ENCODE measurements at regions not wholly inside any gene's neighbourhood (a gene's known extent, or its start where the extent isn't known, plus 50 kb on each side); places are given as distances from the start of the nearest gene placed in this dataset.

- no peak overlapping the region for H3K4me3 Mint-ChIP-seq
- peaks cover 19 to 69% of the 10 kb centered on the region in 2 donors for H3K27me3 Mint-ChIP-seq
- ATAC-seq (replicated peaks) = no peak
- no peaks in the 10 kb centered on the region for H3K36me3 Mint-ChIP-seq (ENCODE audit: insufficient read depth)
- DNase-seq = no peak
- no peak overlapping the region for H3K27ac Mint-ChIP-seq
- H3K4me1 Mint-ChIP-seq (ENCODE audit: low read depth in 2 of 2) = peaks cover 5 to 13% of the 10 kb centered on the region in 2 donors
- no peaks in the 10 kb centered on the region for H3K9me3 Mint-ChIP-seq
Measured at GRCh38 chr9:107176436-107177151, 106.5 kb upstream of the RAD23B start.

GRCh38 chr9:107177243-107177839 is 105.7 kb upstream of the RAD23B start:
- H3K4me3 Mint-ChIP-seq = no peak overlapping the region
- H3K27ac Mint-ChIP-seq = no peak overlapping the region
- no peak for ATAC-seq (replicated peaks)

GRCh38 chr9:107177857-107178256 is 105.2 kb upstream of the RAD23B start:
- no peak overlapping the region for H3K4me3 Mint-ChIP-seq
- ATAC-seq (replicated peaks) = no peak
- H3K27me3 Mint-ChIP-seq = peaks cover 26 to 80% of the 10 kb centered on the region in 2 donors
- H3K27ac Mint-ChIP-seq = no peak overlapping the region
- no peaks in the 10 kb centered on the region for H3K36me3 Mint-ChIP-seq (ENCODE audit: insufficient read depth)
- H3K4me1 Mint-ChIP-seq (ENCODE audit: low read depth in 2 of 2) = peaks cover 5 to 13% of the 10 kb centered on the region in 2 donors
- DNase-seq = no peak
- H3K9me3 Mint-ChIP-seq = peaks cover 3 to 10% of the 10 kb centered on the region in 2 donors

More at GRCh38 chr9:107177243-107177839, 105.7 kb upstream of the RAD23B start:
- Mint-ChIP-seq H3K9me3 (peaks cover 1 to 6% of the 10 kb centered on the region in 2 donors), H3K27me3 (peaks cover 24 to 76% of the 10 kb centered on the region in 2 donors), H3K4me1 (ENCODE audit: low read depth in 2 of 2) (peaks cover 5 to 13% of the 10 kb centered on the region in 2 donors), H3K36me3 (ENCODE audit: insufficient read depth) (no peaks in the 10 kb centered on the region)
- no peak for DNase-seq

- H3K36me3 Mint-ChIP-seq (ENCODE audit: insufficient read depth) = no peaks in the 10 kb centered on the region
- peaks cover 28 to 81% of the 10 kb centered on the region in 2 donors for H3K27me3 Mint-ChIP-seq
- peaks cover 5 to 12% of the 10 kb centered on the region in 2 donors for H3K4me1 Mint-ChIP-seq (ENCODE audit: low read depth in 2 of 2)
Measured at GRCh38 chr9:107178293-107178692, 104.8 kb upstream of the RAD23B start.

GRCh38 chr9:107180206-107180605 is 102.9 kb upstream of the RAD23B start:
- H3K27ac Mint-ChIP-seq = no peak overlapping the region

More at GRCh38 chr9:107178293-107178692, 104.8 kb upstream of the RAD23B start:
- Mint-ChIP-seq H3K4me3 (no peak overlapping the region), H3K9me3 (peaks cover 7 to 11% of the 10 kb centered on the region in 2 donors), H3K27ac (no peak overlapping the region)
- ATAC-seq (replicated peaks) (no peak), DNase-seq (no peak)

GRCh38 chr9:107183176-107183575 is 99.9 kb upstream of the RAD23B start:
- Mint-ChIP-seq H3K27ac (no peak overlapping the region), H3K9me3 (peaks cover 8 to 18% of the 10 kb centered on the region in 2 donors), H3K36me3 (ENCODE audit: insufficient read depth) (no peaks in the 10 kb centered on the region), H3K4me3 (no peak overlapping the region), H3K4me1 (ENCODE audit: low read depth in 2 of 2) (no peaks in the 10 kb centered on the region), H3K27me3 (peaks cover 56 to 71% of the 10 kb centered on the region in 2 donors)
- ATAC-seq (replicated peaks) (no peak), DNase-seq (no peak)

More at GRCh38 chr9:107180206-107180605, 102.9 kb upstream of the RAD23B start:
- Mint-ChIP-seq H3K4me1 (ENCODE audit: low read depth in 2 of 2) (peaks cover 0 to 3% of the 10 kb centered on the region in 2 donors), H3K36me3 (ENCODE audit: insufficient read depth) (no peaks in the 10 kb centered on the region), H3K9me3 (peaks cover 8 to 18% of the 10 kb centered on the region in 2 donors), H3K4me3 (no peak overlapping the region), H3K27me3 (peaks cover 46 to 83% of the 10 kb centered on the region in 2 donors)
- DNase-seq (no peak), ATAC-seq (replicated peaks) (no peak)

GRCh38 chr9:107188376-107188775 is 94.7 kb upstream of the RAD23B start:
- Mint-ChIP-seq H3K36me3 (ENCODE audit: insufficient read depth) (no peaks in the 10 kb centered on the region), H3K27me3 (peaks cover 36 to 43% of the 10 kb centered on the region in 2 donors), H3K27ac (no peak overlapping the region), H3K4me3 (no peak overlapping the region), H3K4me1 (ENCODE audit: low read depth in 2 of 2) (no peaks in the 10 kb centered on the region), H3K9me3 (peaks cover under 1 to 6% of the 10 kb centered on the region in 2 donors)
- ATAC-seq (replicated peaks) (no peak), DNase-seq (no peak)

GRCh38 chr9:107190061-107190935 is 92.8 kb upstream of the RAD23B start:
- Mint-ChIP-seq H3K9me3 (no peaks in the 10 kb centered on the region), H3K4me1 (ENCODE audit: low read depth in 2 of 2) (no peaks in the 10 kb centered on the region), H3K27me3 (peaks cover 18 to 44% of the 10 kb centered on the region in 2 donors), H3K4me3 (no peak overlapping the region), H3K27ac (no peak overlapping the region), H3K36me3 (ENCODE audit: insufficient read depth) (no peaks in the 10 kb centered on the region)
- no peak for ATAC-seq (replicated peaks)
- no peak for DNase-seq

- no peaks in the 10 kb centered on the region for H3K36me3 Mint-ChIP-seq (ENCODE audit: insufficient read depth)
- ATAC-seq (replicated peaks) = no peak
- H3K4me3 Mint-ChIP-seq = no peak overlapping the region
- H3K4me1 Mint-ChIP-seq (ENCODE audit: low read depth in 2 of 2) = no peaks in the 10 kb centered on the region
- H3K27ac Mint-ChIP-seq = no peak overlapping the region
- H3K9me3 Mint-ChIP-seq = no peaks in the 10 kb centered on the region
- DNase-seq = no peak
- H3K27me3 Mint-ChIP-seq = peaks cover 15 to 50% of the 10 kb centered on the region in 2 donors
Measured at GRCh38 chr9:107190936-107191290, 92.2 kb upstream of the RAD23B start.

GRCh38 chr9:107193251-107193650 is 89.8 kb upstream of the RAD23B start:
- no peak overlapping the region for H3K27ac Mint-ChIP-seq
- DNase-seq = no peak
- H3K36me3 Mint-ChIP-seq (ENCODE audit: insufficient read depth) = no peaks in the 10 kb centered on the region
- H3K27me3 Mint-ChIP-seq = peaks cover 9 to 38% of the 10 kb centered on the region in 2 donors
- H3K4me3 Mint-ChIP-seq = no peak overlapping the region
- H3K9me3 Mint-ChIP-seq = no peaks in the 10 kb centered on the region
- no peak for ATAC-seq (replicated peaks)
- no peaks in the 10 kb centered on the region for H3K4me1 Mint-ChIP-seq (ENCODE audit: low read depth in 2 of 2)

- Mint-ChIP-seq H3K27me3 (peaks cover 0 to 22% of the 10 kb centered on the region in 2 donors), H3K4me1 (ENCODE audit: low read depth in 2 of 2) (no peaks in the 10 kb centered on the region), H3K27ac (no peak overlapping the region), H3K4me3 (no peak overlapping the region), H3K36me3 (ENCODE audit: insufficient read depth) (no peaks in the 10 kb centered on the region), H3K9me3 (peaks cover 0 to 7% of the 10 kb centered on the region in 2 donors)
- DNase-seq = no peak
- ATAC-seq (replicated peaks) = no peak
Measured at GRCh38 chr9:107198718-107199117, 84.4 kb upstream of the RAD23B start.

GRCh38 chr9:107208121-107208520 is 75.0 kb upstream of the RAD23B start:
- Mint-ChIP-seq H3K27ac (no peak overlapping the region), H3K9me3 (peaks cover 0 to under 1% of the 10 kb centered on the region in 2 donors), H3K4me3 (no peak overlapping the region), H3K36me3 (ENCODE audit: insufficient read depth) (no peaks in the 10 kb centered on the region), H3K27me3 (peaks cover 6 to 11% of the 10 kb centered on the region in 2 donors), H3K4me1 (ENCODE audit: low read depth in 2 of 2) (peaks cover 2 to 5% of the 10 kb centered on the region in 2 donors)
- DNase-seq = no peak
- no peak for ATAC-seq (replicated peaks)

GRCh38 chr9:107210775-107211174 is 72.3 kb upstream of the RAD23B start:
- Mint-ChIP-seq H3K27ac (no peak overlapping the region), H3K4me3 (no peak overlapping the region), H3K9me3 (no peaks in the 10 kb centered on the region), H3K27me3 (peaks cover 2 to 5% of the 10 kb centered on the region in 2 donors), H3K36me3 (ENCODE audit: insufficient read depth) (no peaks in the 10 kb centered on the region), H3K4me1 (ENCODE audit: low read depth in 2 of 2) (peaks cover 10 to 14% of the 10 kb centered on the region in 2 donors)
- DNase-seq (no peak), ATAC-seq (replicated peaks) (no peak)

All from effector memory CD8-positive, alpha-beta T cell (primary cell).